Retinal pigment epithelial cell (primary cell): ENCODE measurements at regions not wholly inside any gene's neighbourhood (a gene's known extent, or its start where the extent isn't known, plus 50 kb on each side); places are given as distances from the start of the nearest gene placed in this dataset.

Experiments used
- DNase-seq: peaks from one replicate; pipeline ENCODE4 v3.0.0-alpha.2; 2010; ENCODE audit warnings: low read depth
- H3K4me3 ChIP-seq: 2 replicates; pipeline ENCODE4 v1.5.1; 2011; ENCODE audit warnings: mild to moderate bottlenecking, low read length, control low read depth, moderate library complexity
- TF ChIP-seq, protein P1 (sequence below): conservative IDR thresholded peaks from 2 replicates; pipeline ENCODE4 v1.5.1; 2011; ENCODE audit warnings: low read depth, low read length, control low read depth, inconsistent platforms

DNA sequence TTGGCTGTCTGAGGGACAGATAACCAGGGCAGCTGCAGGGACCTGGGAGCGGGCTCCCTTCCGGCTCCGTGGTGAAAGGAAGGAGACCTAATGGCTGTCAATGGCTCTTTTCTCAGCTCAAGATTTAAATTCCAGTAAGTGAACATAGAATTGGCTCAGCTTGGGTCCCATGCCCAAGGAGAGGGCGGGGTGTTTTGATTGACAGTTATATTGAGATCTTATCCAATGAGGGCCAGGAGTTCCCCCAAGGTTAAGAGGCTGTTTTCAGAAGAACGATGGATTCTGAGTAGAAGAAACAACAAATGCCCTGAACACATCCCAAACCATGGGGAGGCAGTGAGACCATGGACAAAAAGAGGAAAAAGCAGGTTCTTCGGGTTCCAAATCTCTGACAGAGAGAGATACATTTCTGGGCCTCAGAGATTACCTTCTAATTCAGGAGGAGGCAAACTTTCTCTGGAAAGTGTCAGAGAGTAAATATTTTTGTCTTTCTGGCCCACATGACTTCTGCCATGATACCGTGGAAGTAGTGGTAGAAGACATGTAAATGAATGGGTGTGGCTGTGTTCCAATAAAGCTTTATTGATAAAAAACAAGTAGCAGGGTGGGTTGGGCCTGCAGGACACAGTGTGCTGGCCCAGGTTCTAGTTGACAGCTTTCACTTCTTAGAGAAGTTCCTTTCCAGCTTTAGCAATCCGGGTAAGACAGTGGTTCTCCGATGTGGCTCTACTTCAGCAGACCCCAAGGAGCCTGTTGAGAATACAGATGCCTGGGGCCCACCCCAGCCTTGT lies 219.6 kb downstream of the RPS24 start:
- no peak overlapping the region for H3K4me3 ChIP-seq
- no peak for DNase-seq
- TF ChIP-seq, protein P1, sequence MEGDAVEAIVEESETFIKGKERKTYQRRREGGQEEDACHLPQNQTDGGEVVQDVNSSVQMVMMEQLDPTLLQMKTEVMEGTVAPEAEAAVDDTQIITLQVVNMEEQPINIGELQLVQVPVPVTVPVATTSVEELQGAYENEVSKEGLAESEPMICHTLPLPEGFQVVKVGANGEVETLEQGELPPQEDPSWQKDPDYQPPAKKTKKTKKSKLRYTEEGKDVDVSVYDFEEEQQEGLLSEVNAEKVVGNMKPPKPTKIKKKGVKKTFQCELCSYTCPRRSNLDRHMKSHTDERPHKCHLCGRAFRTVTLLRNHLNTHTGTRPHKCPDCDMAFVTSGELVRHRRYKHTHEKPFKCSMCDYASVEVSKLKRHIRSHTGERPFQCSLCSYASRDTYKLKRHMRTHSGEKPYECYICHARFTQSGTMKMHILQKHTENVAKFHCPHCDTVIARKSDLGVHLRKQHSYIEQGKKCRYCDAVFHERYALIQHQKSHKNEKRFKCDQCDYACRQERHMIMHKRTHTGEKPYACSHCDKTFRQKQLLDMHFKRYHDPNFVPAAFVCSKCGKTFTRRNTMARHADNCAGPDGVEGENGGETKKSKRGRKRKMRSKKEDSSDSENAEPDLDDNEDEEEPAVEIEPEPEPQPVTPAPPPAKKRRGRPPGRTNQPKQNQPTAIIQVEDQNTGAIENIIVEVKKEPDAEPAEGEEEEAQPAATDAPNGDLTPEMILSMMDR: no peak

DNA sequence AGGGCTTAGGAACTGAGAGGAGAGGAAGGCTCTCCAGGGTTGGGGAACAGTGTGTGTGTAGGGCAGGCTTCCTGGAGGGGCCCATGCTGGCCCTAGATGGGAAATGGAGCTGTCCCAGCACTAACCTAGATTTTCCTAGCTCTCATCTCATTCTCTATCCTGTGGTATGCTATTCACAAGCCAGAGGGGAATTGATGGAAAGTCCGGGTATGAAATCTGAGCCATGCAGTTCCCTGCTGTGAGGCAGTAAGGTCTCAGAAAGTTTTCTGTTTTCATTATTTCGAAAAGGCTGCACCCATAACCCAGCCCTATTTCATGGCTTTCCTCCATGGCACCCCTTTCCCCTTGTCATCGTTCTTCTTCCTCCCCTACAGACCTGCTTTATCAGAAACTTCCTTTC lies 220.3 kb downstream of the RPS24 start:
- H3K4me3 ChIP-seq: no peak overlapping the region
- TF ChIP-seq, protein P1: no peak
- no peak for DNase-seq

DNA sequence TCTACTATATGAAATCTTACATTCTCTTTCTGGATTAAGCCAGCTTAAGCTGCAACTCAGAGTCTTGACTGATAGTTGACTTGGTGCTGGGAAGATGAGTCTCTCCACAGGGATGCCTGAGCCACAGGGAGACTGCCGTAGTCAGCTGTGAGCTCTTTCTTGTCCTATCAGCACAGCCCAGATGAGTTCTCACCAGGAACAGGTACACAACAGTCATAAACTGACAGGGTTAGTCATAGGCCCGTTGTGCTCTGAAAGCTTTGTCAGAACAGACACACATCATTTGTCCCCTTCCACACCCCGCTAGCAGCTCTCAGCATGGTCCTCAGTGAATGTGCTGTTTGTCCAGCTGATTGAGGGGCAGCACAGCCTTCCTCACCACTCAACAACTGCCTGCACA lies 221.6 kb downstream of the RPS24 start:
- TF ChIP-seq, protein P1: no peak
- no peak for DNase-seq
- H3K4me3 ChIP-seq: no peak overlapping the region

DNA sequence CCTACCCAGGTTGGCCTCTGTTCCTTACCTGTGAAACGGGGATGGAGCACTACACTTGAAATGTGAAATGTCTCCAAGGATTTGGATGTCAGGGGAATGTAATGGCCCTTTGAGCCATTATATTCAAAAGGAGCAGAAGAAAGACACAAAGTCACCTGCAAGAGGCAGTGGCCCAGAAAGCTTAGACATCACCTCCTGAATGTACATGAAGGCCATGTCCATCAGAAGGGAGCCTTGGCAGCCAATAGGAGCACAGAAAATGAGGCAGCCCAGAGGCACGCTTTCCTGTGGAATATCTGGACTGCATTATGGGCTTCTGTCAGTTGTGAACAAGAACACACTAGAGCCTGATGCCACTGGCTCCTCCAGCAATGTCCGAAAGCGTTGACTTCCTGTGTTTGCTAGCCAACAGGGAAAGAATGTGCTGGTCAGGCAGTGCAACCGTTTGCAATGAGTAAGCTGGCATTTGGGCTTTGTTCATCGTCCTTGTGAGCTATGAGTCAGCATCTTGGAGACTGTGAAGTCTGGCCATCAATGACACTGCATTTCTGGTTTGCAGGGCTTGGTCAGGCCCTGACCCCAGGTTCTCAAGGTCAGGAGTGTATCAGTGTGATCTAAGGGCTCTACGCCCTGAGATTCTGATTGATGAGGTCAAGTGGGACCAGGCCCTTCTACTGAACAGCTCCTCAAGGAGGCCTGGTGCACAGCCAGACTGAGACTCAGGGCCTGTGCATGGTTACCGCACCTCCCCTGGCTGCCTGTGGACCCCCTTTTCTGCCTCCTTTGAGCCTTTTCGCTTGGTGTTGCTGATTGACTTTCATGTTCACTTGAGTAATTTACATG lies 222.4 kb downstream of the RPS24 start:
- no peak overlapping the region for H3K4me3 ChIP-seq
- TF ChIP-seq, protein P1: no peak
- DNase-seq: peak; percentile 95

DNA sequence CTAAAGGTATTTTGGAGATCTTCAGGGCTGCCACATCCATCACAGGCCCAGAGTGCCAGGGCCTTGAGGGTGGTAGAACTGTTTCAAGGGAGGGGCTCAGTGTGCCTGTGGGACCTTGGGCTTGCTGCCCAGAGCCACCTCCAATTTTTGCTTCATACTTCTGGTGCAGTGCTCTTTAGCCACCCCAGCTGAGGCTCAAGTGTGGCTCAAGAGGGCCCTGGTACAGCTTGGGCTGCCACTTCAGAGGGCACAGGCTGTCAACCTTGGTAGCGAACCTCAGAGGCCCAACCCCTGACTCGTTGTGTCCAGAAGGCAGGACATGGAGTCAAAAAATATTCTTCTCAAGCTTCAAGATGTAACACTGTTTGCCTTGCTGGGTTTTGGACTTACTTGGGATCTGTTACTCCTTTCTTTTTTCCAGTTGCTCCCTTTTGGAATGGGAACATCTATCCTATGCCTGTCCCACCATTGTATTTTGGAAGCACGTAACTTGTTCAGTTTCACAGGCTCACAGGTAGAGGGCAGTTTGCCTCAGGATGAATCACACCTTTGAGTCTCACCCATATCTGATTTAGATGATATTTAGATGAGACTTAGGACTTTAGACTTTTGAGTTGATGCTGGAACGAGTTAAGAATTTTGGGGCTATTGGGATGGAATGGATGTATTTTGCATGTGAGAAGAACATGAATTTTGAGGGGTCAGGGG lies 224.8 kb downstream of the RPS24 start:
- no peak for DNase-seq
- no peak overlapping the region for H3K4me3 ChIP-seq
- TF ChIP-seq, protein P1: peak; percentile 25

DNA sequence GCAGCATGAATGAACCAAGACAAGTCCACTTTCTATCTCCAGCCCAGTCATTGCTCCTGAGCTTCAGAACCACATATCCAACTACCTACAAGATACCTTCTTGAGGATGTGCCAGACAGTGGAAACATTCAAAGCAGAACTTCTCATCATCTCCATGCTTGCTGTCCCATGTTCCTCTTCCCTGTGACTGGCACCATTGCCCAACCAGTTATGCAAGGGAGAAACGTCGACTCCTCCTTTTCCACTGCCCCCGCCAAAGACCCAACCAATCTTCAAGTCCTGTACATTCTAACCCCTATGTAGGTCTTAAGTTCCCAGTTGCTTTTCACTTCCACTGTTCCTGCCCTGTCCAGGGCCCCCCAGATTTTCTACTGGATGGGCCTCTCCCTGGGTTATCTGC lies 225.7 kb downstream of the RPS24 start:
- TF ChIP-seq, protein P1: no peak
- no peak for DNase-seq
- H3K4me3 ChIP-seq: no peak overlapping the region
